Activated CD8-positive, alpha-beta T cell treated with anti-CD3 and anti-CD28 coated beads for 36 hours (primary cell): ENCODE measurements at regions not wholly inside any gene's neighbourhood (a gene's known extent, or its start where the extent isn't known, plus 50 kb on each side); places are given as distances from the start of the nearest gene placed in this dataset.

Experiments used
- ATAC-seq: fragments of 200-7000 bp; cut with Tn5 transposase; one replicate; pipeline ENCODE4 v1.10.0; 2021; ENCODE audit warnings: mild to moderate bottlenecking, moderate library complexity
- CTCF ChIA-PET: fragments of 350-600 bp; sonication (Branson Sonifier 250); formaldehyde crosslinking; loops from one replicate; lab custom pipeline; 2021; ENCODE audit warnings: antibody characterized with exemption; lab: Charles Lee
- POLR2A ChIA-PET: fragments of 350-600 bp; sonication (Branson Sonifier 250); formaldehyde crosslinking; loops from one replicate; lab custom pipeline; 2021; ENCODE audit warnings: antibody characterized with exemption; lab: Charles Lee
- DNase-seq: peaks from one replicate; pipeline ENCODE4 v3.0.0-alpha.2; 2020
- H3K27ac Mint-ChIP-seq: one replicate; pipeline ENCODE4 v1.8.0; 2021; ENCODE audit warnings: mild to moderate bottlenecking, mixed read lengths
- H3K27me3 Mint-ChIP-seq: one replicate; pipeline ENCODE4 v1.8.0; 2021; ENCODE audit warnings: mixed read lengths
- H3K36me3 Mint-ChIP-seq: one replicate; pipeline ENCODE4 v1.8.0; 2021; ENCODE audit warnings: low read depth, mixed read lengths
- H3K4me1 Mint-ChIP-seq: one replicate; pipeline ENCODE4 v1.8.0; 2021; ENCODE audit warnings: low read depth, mixed read lengths
- H3K4me3 Mint-ChIP-seq: one replicate; pipeline ENCODE4 v1.8.0; 2021; ENCODE audit warnings: mild to moderate bottlenecking, moderate library complexity, mixed read lengths
- H3K9me3 Mint-ChIP-seq: one replicate; pipeline ENCODE4 v1.8.0; 2021; ENCODE audit warnings: mixed read lengths
- intact Hi-C: fragments of 100-400 bp; cut with micrococcal nuclease; formaldehyde crosslinking; loops from one replicate; pipeline ENCODE4 v1.10.0; 2022
- TF ChIP-seq, protein P1 (sequence below): fragments of 200-600 bp; IDR thresholded peaks from one replicate; pipeline ENCODE4 v1.8.0; 2022; ENCODE audit warnings: antibody characterized with exemption, mild to moderate bottlenecking

DNA sequence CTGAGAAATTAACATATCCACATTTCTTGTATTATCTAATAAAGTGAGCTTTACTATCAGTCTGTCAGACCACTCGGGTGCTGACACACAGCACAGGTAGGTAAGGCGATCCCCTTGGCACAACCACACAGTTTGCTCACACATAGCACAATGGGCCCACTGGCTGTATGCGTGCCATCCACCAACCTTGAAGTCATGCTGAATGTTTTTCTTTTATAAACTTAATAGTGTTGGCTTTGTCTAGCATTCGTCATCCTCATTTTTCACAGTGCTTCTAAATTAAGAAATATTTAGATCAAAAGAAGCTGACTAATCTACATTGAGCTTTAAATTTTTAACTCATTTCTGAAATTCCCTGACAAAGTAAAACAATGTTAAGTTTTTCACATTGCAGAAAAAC lies 50.0 kb upstream of the PAPOLG start:
- H3K4me1 Mint-ChIP-seq: no peaks in the 10 kb centered on the region
- ChIA-PET POLR2A (interaction anchor here (0.6 kb wide), 1 partner anchor 221 kb away, joined by 3 read pairs; no protein-coding TSS in a partner anchor), CTCF (interaction anchor here (0.8 to 7.7 kb wide), 10 partner anchors 9 to 293 kb away, joined by 3 to 98 read pairs (median 8); partner anchors contain the start of gene PAPOLG)
- no peak for ATAC-seq
- H3K4me3 Mint-ChIP-seq: no peak overlapping the region
- H3K9me3 Mint-ChIP-seq: no peaks in the 10 kb centered on the region
- intact Hi-C loops: loop anchor here (2.0 to 5.0 kb wide), 2 partner anchors 51 to 293 kb away; partner anchors contain the start of gene PAPOLG
- H3K27ac Mint-ChIP-seq: no peak overlapping the region
- no peaks in the 10 kb centered on the region for H3K27me3 Mint-ChIP-seq
- H3K36me3 Mint-ChIP-seq: no peaks in the 10 kb centered on the region
- TF ChIP-seq, protein P1, sequence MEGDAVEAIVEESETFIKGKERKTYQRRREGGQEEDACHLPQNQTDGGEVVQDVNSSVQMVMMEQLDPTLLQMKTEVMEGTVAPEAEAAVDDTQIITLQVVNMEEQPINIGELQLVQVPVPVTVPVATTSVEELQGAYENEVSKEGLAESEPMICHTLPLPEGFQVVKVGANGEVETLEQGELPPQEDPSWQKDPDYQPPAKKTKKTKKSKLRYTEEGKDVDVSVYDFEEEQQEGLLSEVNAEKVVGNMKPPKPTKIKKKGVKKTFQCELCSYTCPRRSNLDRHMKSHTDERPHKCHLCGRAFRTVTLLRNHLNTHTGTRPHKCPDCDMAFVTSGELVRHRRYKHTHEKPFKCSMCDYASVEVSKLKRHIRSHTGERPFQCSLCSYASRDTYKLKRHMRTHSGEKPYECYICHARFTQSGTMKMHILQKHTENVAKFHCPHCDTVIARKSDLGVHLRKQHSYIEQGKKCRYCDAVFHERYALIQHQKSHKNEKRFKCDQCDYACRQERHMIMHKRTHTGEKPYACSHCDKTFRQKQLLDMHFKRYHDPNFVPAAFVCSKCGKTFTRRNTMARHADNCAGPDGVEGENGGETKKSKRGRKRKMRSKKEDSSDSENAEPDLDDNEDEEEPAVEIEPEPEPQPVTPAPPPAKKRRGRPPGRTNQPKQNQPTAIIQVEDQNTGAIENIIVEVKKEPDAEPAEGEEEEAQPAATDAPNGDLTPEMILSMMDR: no peak
- DNase-seq: no peak
